GM12878 (cell line): ENCODE measurements at regions not wholly inside any gene's neighbourhood (a gene's known extent, or its start where the extent isn't known, plus 50 kb on each side); places are given as distances from the start of the nearest gene placed in this dataset.

Experiments used
- ATAC-seq: fragments of 200-7000 bp; cut with Tn5 transposase; 3 replicates; pipeline ENCODE4 v1.9.1; 2020; ENCODE audit warnings: mild to moderate bottlenecking, moderate library complexity
- BruUV-seq: library from RNA; stranded (reverse); fragments of 400-500 nt; replicated peaks from 2 replicates; lab custom pipeline; 2021; lab: Mats Ljungman, UMichigan
- CTCF ChIA-PET: fragments of 300-600 bp; sonication (Branson Sonifier 250); formaldehyde crosslinking; extraction: SDS; loops from one replicate; lab custom pipeline; 2021; ENCODE audit warnings: inconsistent platforms; lab: Yijun Ruan, JAX
- POLR2A ChIA-PET: fragments of 350-600 bp; formaldehyde crosslinking; extraction: SDS; loops from one replicate; lab custom pipeline; 2021; ENCODE audit warnings: inconsistent platforms; lab: Charles Lee
- RAD21 ChIA-PET: fragments of 300-600 bp; sonication (Branson Sonifier 250); formaldehyde crosslinking; loops from one replicate; lab custom pipeline; 2023; ENCODE audit warnings: antibody characterized with exemption; ENCODE audit not compliant: unreplicated experiment; lab: Charles Lee
- SMC1A ChIA-PET: fragments of 300-600 bp; sonication (Branson Sonifier 250); formaldehyde crosslinking; loops from one replicate; lab custom pipeline; 2023; ENCODE audit not compliant: unreplicated experiment, uncharacterized antibody; lab: Charles Lee
- DNase-seq: peaks from one replicate; pipeline ENCODE4 v3.0.0-alpha.2; 2011; ENCODE audit warnings: low read depth, low spot score
- FAIRE-seq: peaks from 3 replicates; lab custom pipeline; 2011; peaks lifted over from hg19 to GRCh38; lab: Jason Lieb, UNC
- H2AFZ ChIP-seq: 2 replicates; pipeline ENCODE4 v1.6.0; 2011; ENCODE audit warnings: low read depth, low read length, control low read depth; ENCODE audit not compliant: control insufficient read depth
- H3K27ac ChIP-seq: 2 replicates; pipeline ENCODE4 v1.5.1; 2011; ENCODE audit warnings: control low read depth; ENCODE audit not compliant: control insufficient read depth, insufficient read depth
- H3K27me3 ChIP-seq, 2 experiments: replicated peaks in 1 of 2; 2 replicates each; pipeline versions ENCODE4 v1.6.0 to v1.6.1; 2011; ENCODE audit warnings: low read length in 1 of 2; ENCODE audit not compliant: control insufficient read depth in 2 of 2, insufficient read depth in 2 of 2
- H3K36me3 ChIP-seq, 2 experiments: 2 replicates each; pipeline ENCODE4 v1.5.1; 2011; ENCODE audit warnings: low read length in 1 of 2; ENCODE audit not compliant: control insufficient read depth in 2 of 2, insufficient read depth in 2 of 2
- H3K4me1 ChIP-seq: 2 replicates; pipeline ENCODE4 v1.6.1; 2011; ENCODE audit warnings: mild to moderate bottlenecking, low read length, moderate library complexity, mixed read lengths; ENCODE audit not compliant: control insufficient read depth, insufficient read depth
- H3K4me2 ChIP-seq: 2 replicates; pipeline ENCODE4 v1.6.0; 2011; ENCODE audit warnings: control low read depth; ENCODE audit not compliant: control insufficient read depth, insufficient read depth
- H3K4me3 ChIP-seq: fragments of 200-600 bp; sonication (generic); 2 replicates; pipeline ENCODE4 v1.5.1; 2016
- H3K79me2 ChIP-seq: 2 replicates; pipeline ENCODE4 v1.6.0; 2011; ENCODE audit warnings: low read length; ENCODE audit not compliant: control insufficient read depth, insufficient read depth
- H3K9ac ChIP-seq: 2 replicates; pipeline ENCODE4 v1.8.0; 2011; ENCODE audit warnings: low read length, control low read depth, mixed read lengths; ENCODE audit not compliant: control insufficient read depth, insufficient read depth
- H3K9me3 ChIP-seq: replicated peaks from 3 replicates; pipeline ENCODE4 v1.5.1; 2011; ENCODE audit warnings: mild to moderate bottlenecking, low read length; ENCODE audit not compliant: control insufficient read depth, insufficient read depth
- H4K20me1 ChIP-seq: 2 replicates; pipeline ENCODE4 v1.6.0; 2011; ENCODE audit not compliant: control insufficient read depth, insufficient read depth
- ASH2L ChIP-seq: fragments of 300-600, 200-600 bp; sonication (generic); IDR thresholded peaks from 2 replicates; pipeline ENCODE4 v1.6.1; 2017; ENCODE audit warnings: low read depth, mild to moderate bottlenecking, borderline replicate concordance
- BCL11A ChIP-seq: IDR thresholded peaks from 2 replicates; pipeline ENCODE4 v1.6.1; 2011; ENCODE audit warnings: low read depth, low read length
- CTCF ChIP-seq, 3 experiments: IDR thresholded peaks in 2 of 3; conservative IDR thresholded peaks in 1 of 3; 2 replicates each; pipeline ENCODE4 v1.5.1; 2011; ENCODE audit warnings: low read depth in 3 of 3, low read length in 3 of 3, mild to moderate bottlenecking in 3 of 3, control low read depth in 2 of 3, moderate library complexity in 2 of 3, inconsistent platforms in 1 of 3, mixed read lengths in 1 of 3; ENCODE audit not compliant: control insufficient read depth in 2 of 3, insufficient read depth in 1 of 3; ENCODE audit errors: extremely low read depth in 1 of 3
- CUX1 ChIP-seq: IDR thresholded peaks from 2 replicates; pipeline ENCODE4 v1.6.1; 2012; ENCODE audit warnings: improper control_type of control experiment, low read depth, low read length; ENCODE audit not compliant: insufficient replicate concordance
- FOS ChIP-seq: IDR thresholded peaks from 3 replicates; pipeline ENCODE4 v1.6.1; 2011; ENCODE audit warnings: borderline replicate concordance; ENCODE audit not compliant: insufficient read length; ENCODE audit errors: extremely low read depth
- MTA3 ChIP-seq: IDR thresholded peaks from 2 replicates; pipeline ENCODE4 v1.6.1; 2012; ENCODE audit warnings: low read length, inconsistent platforms, borderline replicate concordance
- NKRF ChIP-seq: fragments of 450-650 bp; conservative IDR thresholded peaks from 2 replicates; pipeline ENCODE4 v1.6.1; 2017; ENCODE audit warnings: mild to moderate bottlenecking, moderate library complexity
- PBX3 ChIP-seq: IDR thresholded peaks from 2 replicates; pipeline ENCODE4 v1.6.1; 2011; ENCODE audit warnings: mild to moderate bottlenecking, low read depth, low read length, moderate library complexity; ENCODE audit not compliant: insufficient replicate concordance
- SMAD5 ChIP-seq: IDR thresholded peaks from 2 replicates; pipeline ENCODE4 v1.6.1; 2016; ENCODE audit warnings: antibody characterized with exemption, low read depth
- SPI1 ChIP-seq: IDR thresholded peaks from 2 replicates; pipeline ENCODE4 v1.6.1; 2011; ENCODE audit warnings: low read depth, mild to moderate bottlenecking, low read length, moderate library complexity, borderline replicate concordance; ENCODE audit not compliant: insufficient read depth
- SREBF2 ChIP-seq: IDR thresholded peaks from 2 replicates; pipeline ENCODE4 v1.6.1; 2012; ENCODE audit warnings: mild to moderate bottlenecking, low read length
- SRF ChIP-seq, 2 experiments: IDR thresholded peaks; 2 replicates each; pipeline ENCODE4 v1.6.1; 2011; ENCODE audit warnings: low read depth in 2 of 2, low read length in 2 of 2, mild to moderate bottlenecking in 1 of 2, moderate library complexity in 1 of 2
- ZNF274 ChIP-seq: IDR thresholded peaks from one replicate; pipeline ENCODE4 v1.8.0; 2011; ENCODE audit not compliant: insufficient read length, insufficient read depth
- WGBS: methylation state at CpG from one replicate; pipeline ENCODE4 v1.1.6; 2016; ENCODE audit warnings: low lambda C conversion rate; ENCODE audit not compliant: insufficient replicate concordance, insufficient coverage; ENCODE audit errors: missing lambda C conversion rate; 5-methylcytosine and 5-hydroxymethylcytosine counted together
- in situ Hi-C: fragments of 300-500 bp; cut with MboI; formaldehyde crosslinking; loops from 9 replicates; pipeline ENCODE4 v1.14.3; 2018; ENCODE audit warnings: mixed read lengths
- intact Hi-C: fragments of 100-400 bp; cut with micrococcal nuclease; formaldehyde crosslinking; loops from one replicate; pipeline ENCODE4 v1.14.2; 2022; ENCODE audit not compliant: unreplicated experiment

- Histone ChIP-seq H3K4me1 (no peaks in the 10 kb centered on the region), H3K27me3 (no peaks in the 10 kb centered on the region), H3K4me2 (no peak overlapping the region), H4K20me1 (no peaks in the 10 kb centered on the region), H3K9ac (no peak overlapping the region), H3K79me2 (no peaks in the 10 kb centered on the region), H3K4me3 (no peak overlapping the region), H2AFZ (no peak overlapping the region), H3K27ac (no peak overlapping the region), H3K36me3 (no peaks in the 10 kb centered on the region), H3K9me3 (no peaks in the 10 kb centered on the region)
- BruUV-seq: no TSS peak
- ChIA-PET CTCF (no interaction called here), SMC1A (no interaction called here), POLR2A (no interaction called here), RAD21 (no interaction called here)
- 3% methylated on average over 2 of the region's 2 CpGs for WGBS
- in situ Hi-C loops: no loop called here
- FAIRE-seq (no peak), ATAC-seq (no peak), DNase-seq (no peak)
- intact Hi-C loops: no loop called here
- no peak for TF ChIP-seq SPI1
- TF ChIP-seq NKRF: no peak
- TF ChIP-seq CTCF (IDR thresholded peaks at IDR 0.05 in 2 of 3, conservative IDR thresholded peaks at IDR 0.05 in 1 of 3; ENCODE audit: control insufficient read depth in 2 of 3, extremely low read depth in 1 of 3, insufficient read depth in 1 of 3, low read depth in 3 of 3, low read length in 3 of 3): no peak
- no peak for TF ChIP-seq CUX1
- no peak for TF ChIP-seq SREBF2
- no peak for TF ChIP-seq ZNF274
- TF ChIP-seq FOS: no peak
- no peak for TF ChIP-seq SRF (IDR thresholded peaks at IDR 0.05; ENCODE audit: low read depth in 2 of 2, low read length in 2 of 2)
- no peak for TF ChIP-seq ASH2L
- no peak for TF ChIP-seq MTA3
- TF ChIP-seq BCL11A: no peak
- TF ChIP-seq PBX3: no peak
- TF ChIP-seq SMAD5: no peak
Measured at GRCh38 chr1:96191165-96191564, 530.4 kb upstream of the PTBP2 start.
